NCI-H82 (cell line): ENCODE measurements at regions not wholly inside any gene's neighbourhood (a gene's known extent, or its start where the extent isn't known, plus 50 kb on each side); places are given as distances from the start of the nearest gene placed in this dataset.

Source experiments
- DNase-seq: peaks from one replicate; lab custom pipeline; 2025; lab: John Stamatoyannopoulos, UW

GRCh38 chr12:42760550-42760949, 171.0 kb upstream of the PRICKLE1 start:
- DNase-seq = no peak

GRCh38 chr12:42759622-42760273, 170.2 kb upstream of the PRICKLE1 start:
- no peak for DNase-seq

- DNase-seq = no peak
These were observed 169.3 kb upstream of the PRICKLE1 start for GRCh38 chr12:42758806-42759205.

DNA sequence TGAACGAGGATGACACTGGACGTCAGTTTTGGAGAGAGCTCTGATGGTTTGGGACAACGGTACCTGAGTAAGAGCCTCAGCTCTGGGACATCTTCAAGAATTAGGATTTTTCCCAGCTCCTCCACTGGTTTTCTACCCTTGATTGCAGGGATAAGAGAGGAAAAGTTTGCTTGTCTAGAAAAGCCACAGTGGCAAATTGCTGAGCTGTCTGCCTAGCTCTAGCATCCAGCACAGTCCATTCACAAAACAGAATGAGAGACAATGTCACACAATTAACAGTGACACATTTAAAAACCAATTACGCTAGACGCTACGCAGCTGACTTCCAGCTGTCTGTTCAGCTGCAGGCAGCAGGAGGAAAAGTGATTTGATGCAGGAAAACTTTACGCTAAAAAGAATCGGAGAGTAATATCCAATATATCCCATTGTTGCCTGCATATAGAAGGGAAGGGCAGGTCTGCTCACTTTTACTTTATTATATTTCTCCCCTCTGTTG, 168.1 kb upstream of the PRICKLE1 start:
- no peak for DNase-seq

GRCh38 chr12:42756841-42757623, 167.5 kb upstream of the PRICKLE1 start:
- DNase-seq = no peak

GRCh38 chr12:42750356-42750755, 160.8 kb upstream of the PRICKLE1 start:
- DNase-seq = no peak

DNA sequence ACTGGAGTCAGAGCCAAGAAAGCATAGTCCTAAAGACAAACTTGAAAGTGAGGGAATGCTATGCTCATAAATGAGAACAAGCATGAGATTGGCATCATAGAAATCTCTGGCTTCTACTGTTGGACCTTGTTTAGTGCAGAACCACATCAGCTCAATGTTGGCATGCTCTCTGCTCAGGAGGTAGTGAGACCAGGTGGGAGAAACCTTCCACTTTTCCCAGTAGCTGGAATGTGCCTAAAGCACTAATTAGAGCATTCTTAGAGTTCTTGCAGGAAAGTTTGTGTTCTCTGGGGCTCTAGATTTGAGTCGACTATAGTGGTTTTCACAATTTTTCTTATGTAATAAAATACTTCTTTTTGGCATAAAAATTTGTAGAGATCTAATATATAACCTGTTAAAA, 159.7 kb upstream of the PRICKLE1 start:
- DNase-seq = no peak

- no peak for DNase-seq
These were observed 155.1 kb upstream of the PRICKLE1 start for GRCh38 chr12:42744539-42745182.

DNA sequence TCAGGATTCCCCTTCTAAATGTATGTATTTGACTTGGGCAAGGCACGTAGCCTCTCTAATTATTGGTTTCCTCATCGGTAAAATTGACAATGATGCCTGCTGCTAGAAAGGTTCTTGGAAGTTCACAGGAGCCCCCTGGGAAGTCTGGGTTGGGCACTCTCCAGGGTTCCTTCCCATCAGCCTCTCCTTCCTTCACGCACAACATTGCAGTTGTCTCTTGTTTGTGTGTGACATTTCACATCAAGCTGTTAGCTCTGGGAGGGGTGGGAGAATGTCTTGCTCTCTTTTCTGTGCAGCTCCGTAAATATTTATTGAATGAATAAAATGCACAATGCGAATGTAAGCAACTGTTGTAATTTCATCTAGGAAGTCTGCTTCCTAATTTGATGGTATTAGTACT, 153.2 kb upstream of the PRICKLE1 start:
- DNase-seq = no peak

GRCh38 chr12:42741771-42742510, 152.4 kb upstream of the PRICKLE1 start:
- DNase-seq = no peak

GRCh38 chr12:42741091-42741490, 151.5 kb upstream of the PRICKLE1 start:
- no peak for DNase-seq

- DNase-seq = no peak
These were observed 147.9 kb upstream of the PRICKLE1 start for GRCh38 chr12:42737398-42737797.

DNA sequence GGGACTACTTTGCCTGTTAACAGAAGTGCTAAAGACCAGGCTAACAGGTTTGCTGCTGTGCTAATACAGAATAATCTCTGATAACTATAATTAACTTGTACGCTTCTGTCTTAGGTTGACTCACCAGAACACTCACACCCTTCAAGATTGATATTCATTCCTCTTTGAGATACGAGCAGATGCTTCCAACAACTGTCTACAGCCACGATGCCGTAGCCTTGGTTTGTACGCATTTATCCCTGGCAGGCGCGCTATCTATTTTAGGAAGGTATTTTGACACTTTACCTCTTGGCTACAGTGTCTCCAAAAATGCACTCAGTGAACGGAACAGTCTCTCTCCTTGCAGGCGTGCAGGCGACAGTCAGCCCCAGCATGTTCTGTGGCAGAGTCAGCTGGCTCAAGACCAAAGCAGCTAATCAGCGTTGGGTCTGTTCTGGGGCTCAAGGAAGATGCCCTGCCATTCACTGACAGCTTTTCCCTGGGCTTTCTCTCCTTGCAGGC, 146.4 kb upstream of the PRICKLE1 start:
- no peak for DNase-seq

DNA sequence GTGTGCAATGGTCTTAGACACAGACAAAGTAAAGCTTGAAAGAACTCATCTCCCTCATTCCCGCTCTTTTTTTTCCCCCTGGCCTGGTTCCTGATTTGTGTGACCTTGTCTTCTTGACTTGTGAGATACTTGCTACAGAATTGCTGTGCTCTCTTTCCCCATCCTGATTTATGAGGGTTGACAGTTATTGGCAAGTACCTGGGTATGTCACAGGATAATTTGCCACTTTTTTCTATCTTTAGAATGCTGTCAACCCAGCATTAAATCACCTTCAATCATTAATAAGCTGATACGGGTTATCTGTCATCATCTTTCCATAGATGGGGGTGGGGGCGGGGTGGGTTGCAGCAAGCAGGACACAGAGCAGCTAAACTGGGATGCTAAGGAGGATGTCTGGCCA, 144.4 kb upstream of the PRICKLE1 start:
- DNase-seq = no peak

DNA sequence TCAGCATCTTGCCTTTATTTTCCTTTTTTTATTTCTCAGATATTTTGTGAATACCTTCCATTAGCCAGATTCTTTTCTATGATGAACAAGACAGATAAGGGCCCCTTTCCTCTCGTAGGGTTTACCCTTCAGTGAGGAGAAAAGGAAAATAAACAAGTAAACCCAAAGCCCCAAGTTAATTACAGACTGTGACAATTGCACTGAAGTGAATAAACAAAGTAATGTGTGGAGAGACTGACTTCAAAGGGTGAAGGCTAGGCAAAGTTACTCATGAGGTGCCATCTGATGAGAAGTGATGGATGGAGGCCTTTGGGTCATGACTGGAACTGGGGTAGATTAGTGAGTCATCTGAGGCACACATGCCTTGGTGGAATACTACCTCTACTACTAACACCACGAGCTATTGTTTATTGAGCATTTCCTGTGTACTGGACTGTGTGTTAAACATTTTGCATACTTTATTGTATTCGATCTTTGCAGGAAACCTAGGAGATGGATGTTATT, 143.4 kb upstream of the PRICKLE1 start:
- DNase-seq = no peak

GRCh38 chr12:42730291-42730690, 140.7 kb upstream of the PRICKLE1 start:
- no peak for DNase-seq

DNA sequence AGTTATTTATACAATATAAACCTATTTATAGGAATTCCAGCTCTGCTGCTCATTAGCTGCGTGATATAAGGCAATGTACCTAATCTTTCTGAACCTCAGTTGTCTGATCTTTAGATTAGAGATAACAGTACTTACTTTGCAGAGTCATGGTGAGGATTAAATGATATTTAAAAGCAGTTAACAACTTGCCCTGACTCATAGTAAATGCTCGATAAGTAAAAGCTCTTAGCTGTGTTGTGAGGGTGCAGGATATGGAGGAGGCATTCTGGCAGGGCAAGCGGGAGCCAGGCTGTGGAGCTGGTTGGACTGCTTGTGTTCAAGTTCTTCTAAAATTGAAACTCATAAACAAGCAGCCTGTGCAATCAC, 140.0 kb upstream of the PRICKLE1 start:
- DNase-seq = peak; percentile 24

DNA sequence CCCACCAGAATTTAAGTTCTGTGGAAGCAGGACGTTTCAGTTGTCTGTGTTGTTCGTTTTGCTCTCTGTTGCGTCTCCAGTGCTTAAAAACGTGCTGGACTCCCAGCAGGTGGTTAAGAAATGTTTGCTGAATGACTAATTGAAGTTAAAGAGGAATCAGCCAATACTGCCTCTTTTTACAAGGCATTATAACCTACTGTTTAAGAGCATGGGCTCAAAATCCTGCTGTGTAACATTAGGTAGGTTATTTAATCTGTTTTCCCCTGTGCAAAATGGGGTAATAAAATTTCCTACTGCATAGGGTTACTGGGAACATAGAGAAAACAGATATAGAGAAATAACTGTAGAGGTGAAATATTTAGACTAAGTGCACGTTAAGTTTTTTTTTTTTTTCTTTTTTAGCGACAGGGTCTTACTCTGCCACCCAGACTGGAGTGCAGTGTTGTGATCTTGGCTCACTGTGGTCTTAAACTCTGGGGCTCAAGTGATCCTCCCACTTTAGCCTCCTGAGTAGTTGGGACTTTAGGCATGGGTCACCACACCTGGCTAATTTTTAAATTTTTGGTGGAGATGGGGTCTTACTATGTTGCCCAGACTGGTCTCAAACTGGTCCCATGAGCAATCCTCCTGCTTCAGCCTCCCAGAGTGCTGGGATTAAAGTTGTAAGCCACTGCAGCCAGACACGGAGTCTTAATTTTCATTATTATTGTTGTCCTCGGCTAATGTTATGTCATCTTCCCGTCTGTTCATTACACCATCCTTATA, 139.4 kb upstream of the PRICKLE1 start:
- no peak for DNase-seq

- no peak for DNase-seq
These were observed 138.7 kb upstream of the PRICKLE1 start for GRCh38 chr12:42728287-42728686.

- DNase-seq = no peak
These were observed 136.3 kb upstream of the PRICKLE1 start for GRCh38 chr12:42725809-42726208.

DNA sequence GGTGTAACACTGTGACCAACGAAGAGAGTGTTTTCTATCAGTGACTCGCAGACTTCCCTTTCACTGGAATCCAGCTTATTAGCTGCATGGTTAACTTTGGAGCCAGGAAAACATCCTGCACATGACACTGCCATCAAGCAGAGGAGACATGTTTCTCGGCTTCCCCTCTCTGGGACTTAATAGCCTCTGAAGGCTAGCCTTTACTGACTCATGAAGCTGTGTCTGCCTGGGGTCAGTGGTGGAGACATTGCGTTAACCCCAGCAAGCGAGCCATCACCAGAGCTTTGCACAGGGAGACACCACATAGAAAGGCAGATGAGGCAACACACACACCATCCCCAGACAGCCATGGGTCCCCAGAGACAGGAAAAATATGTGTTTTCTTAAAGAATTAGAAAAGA, 126.9 kb upstream of the PRICKLE1 start:
- DNase-seq = no peak
